Hematopoietic multipotent progenitor cell treated with erythropoietin and hydrocortisone succinate and interleukin-3 and kit ligand, for 8 days (in vitro differentiated cells): ENCODE measurements at regions not wholly inside any gene's neighbourhood (a gene's known extent, or its start where the extent isn't known, plus 50 kb on each side); places are given as distances from the start of the nearest gene placed in this dataset.
"Not testable (repeated sequence)": the region's sequence is repeated elsewhere in the genome, so short reads cannot be mapped to it uniquely, and the experiment has no call there.

ENCODE experiments used
- DNase-seq: peaks from one replicate; pipeline ENCODE4 v3.0.0-alpha.2; 2015

GRCh38 chr12:13547283-13547682 lies 350.8 kb downstream of the EMP1 start:
- no peak for DNase-seq

- no peak for DNase-seq
These were observed 349.7 kb downstream of the EMP1 start for GRCh38 chr12:13546231-13546630.

- no peak for DNase-seq
These were observed 342.5 kb downstream of the EMP1 start for GRCh38 chr12:13539051-13539450.

GRCh38 chr12:13538136-13538535 lies 341.6 kb downstream of the EMP1 start:
- DNase-seq, result no peak

- DNase-seq, result no peak
These were observed 341.1 kb downstream of the EMP1 start for GRCh38 chr12:13537623-13538022.

GRCh38 chr12:13536219-13536910 lies 339.8 kb downstream of the EMP1 start:
- DNase-seq, result no peak

- peak; percentile 60 for DNase-seq
These were observed 338.3 kb downstream of the EMP1 start for GRCh38 chr12:13534645-13535398.

- no peak for DNase-seq
These were observed 337.7 kb downstream of the EMP1 start for GRCh38 chr12:13534242-13534641.

GRCh38 chr12:13530966-13531365 lies 334.4 kb downstream of the EMP1 start:
- no peak for DNase-seq

- not testable (repeated sequence) for DNase-seq
These were observed 329.8 kb downstream of the EMP1 start for GRCh38 chr12:13526185-13526921.

- no peak for DNase-seq
These were observed 327.2 kb downstream of the EMP1 start for GRCh38 chr12:13523536-13524307.

- DNase-seq, result not testable (repeated sequence)
These were observed 321.5 kb downstream of the EMP1 start for GRCh38 chr12:13518034-13518433.

- no peak for DNase-seq
These were observed 313.2 kb downstream of the EMP1 start for GRCh38 chr12:13509740-13510139.

- no peak for DNase-seq
These were observed 309.1 kb downstream of the EMP1 start for GRCh38 chr12:13505636-13506035.

GRCh38 chr12:13505224-13505623 lies 308.7 kb downstream of the EMP1 start:
- no peak for DNase-seq

GRCh38 chr12:13504736-13505135 lies 308.2 kb downstream of the EMP1 start:
- DNase-seq, result no peak

- no peak for DNase-seq
These were observed 307.5 kb downstream of the EMP1 start for GRCh38 chr12:13504074-13504473.

- no peak for DNase-seq
These were observed 306.7 kb downstream of the EMP1 start for GRCh38 chr12:13503094-13503835.

GRCh38 chr12:13499008-13499407 lies 302.5 kb downstream of the EMP1 start:
- no peak for DNase-seq

- DNase-seq, result no peak
These were observed 299.6 kb downstream of the EMP1 start for GRCh38 chr12:13496111-13496510.

GRCh38 chr12:13489246-13489645 lies 292.7 kb downstream of the EMP1 start:
- no peak for DNase-seq

- no peak for DNase-seq
These were observed 290.8 kb downstream of the EMP1 start for GRCh38 chr12:13487326-13487725.
